ENCODE measurements at regions not wholly inside any gene's neighbourhood (a gene's known extent, or its start where the extent isn't known, plus 50 kb on each side); places are given as distances from the start of the nearest gene placed in this dataset.

GRCh38 chr22:34702279-34702678, 363.7 kb upstream of the ISX start:
- Mint-ChIP-seq H3K9me3 (no peaks in the 10 kb centered on the region), H3K36me3 (ENCODE audit: low read depth) (peaks cover 5% of the 10 kb centered on the region), H3K27me3 (ENCODE audit: insufficient read depth) (peaks cover 3% of the 10 kb centered on the region), H3K4me1 (peaks cover 34% of the 10 kb centered on the region), H3K4me3 (no peak overlapping the region), H3K27ac (no peak overlapping the region)
- H3K27ac ChIP-seq (ENCODE audit: low read depth, low read length), result no peak overlapping the region
- TF ChIP-seq CTCF (conservative IDR thresholded peaks at IDR 0.05), result no peak
- H3K36me3 ChIP-seq (ENCODE audit: control insufficient read depth, insufficient read depth, low read length), result peaks cover 9% of the 10 kb centered on the region
- no peak overlapping the region for H3K4me3 ChIP-seq (ENCODE audit: low read length)
- no peak for DNase-seq
- H3K9ac ChIP-seq (ENCODE audit: extremely low read depth, low read length, poor library complexity, severe bottlenecking), result no peak overlapping the region
- peaks cover 25% of the 10 kb centered on the region for H3K4me1 ChIP-seq (ENCODE audit: control insufficient read depth, insufficient read depth, low read length)
- H3K27me3 ChIP-seq (ENCODE audit: control insufficient read depth, insufficient read depth, low read length, poor library complexity, severe bottlenecking), result peaks cover 11% of the 10 kb centered on the region
- 90 to 100% methylated on average over 2 of the region's 2 CpGs for WGBS, 2 experiments (ENCODE audit: insufficient coverage in 1 of 2, insufficient read length in 1 of 2)
- no peaks in the 10 kb centered on the region for H3K9me3 ChIP-seq (ENCODE audit: control insufficient read depth, low read length)

- TF ChIP-seq CTCF (conservative IDR thresholded peaks at IDR 0.05), result no peak
- Mint-ChIP-seq H3K4me1 (peaks cover 28% of the 10 kb centered on the region), H3K9me3 (no peaks in the 10 kb centered on the region), H3K36me3 (ENCODE audit: low read depth) (peaks cover 9% of the 10 kb centered on the region), H3K27me3 (ENCODE audit: insufficient read depth) (no peaks in the 10 kb centered on the region), H3K4me3 (no peak overlapping the region), H3K27ac (no peak overlapping the region)
- no peaks in the 10 kb centered on the region for H3K9me3 ChIP-seq (ENCODE audit: control insufficient read depth, low read length)
- peaks cover 15% of the 10 kb centered on the region for H3K36me3 ChIP-seq (ENCODE audit: control insufficient read depth, insufficient read depth, low read length)
- peaks cover 19% of the 10 kb centered on the region for H3K4me1 ChIP-seq (ENCODE audit: control insufficient read depth, insufficient read depth, low read length)
- H3K27ac ChIP-seq (ENCODE audit: low read depth, low read length), result no peak overlapping the region
- H3K4me3 ChIP-seq (ENCODE audit: low read length), result no peak overlapping the region
- DNase-seq, result no peak
- WGBS, 2 experiments (ENCODE audit: insufficient coverage in 1 of 2, insufficient read length in 1 of 2), result 94 to 100% methylated on average over 1 to 2 of the region's 2 CpGs
- no peak overlapping the region for H3K9ac ChIP-seq (ENCODE audit: extremely low read depth, low read length, poor library complexity, severe bottlenecking)
- no peaks in the 10 kb centered on the region for H3K27me3 ChIP-seq (ENCODE audit: control insufficient read depth, insufficient read depth, low read length, poor library complexity, severe bottlenecking)
Observed at GRCh38 chr22:34709641-34710040, 356.3 kb upstream of the ISX start.

- Mint-ChIP-seq H3K36me3 (ENCODE audit: low read depth) (peaks cover 21% of the 10 kb centered on the region), H3K9me3 (peaks cover 30% of the 10 kb centered on the region), H3K4me3 (no peak overlapping the region), H3K4me1 (peaks cover 12% of the 10 kb centered on the region), H3K27me3 (ENCODE audit: insufficient read depth) (peaks cover 2% of the 10 kb centered on the region), H3K27ac (no peak overlapping the region)
- Histone ChIP-seq H3K27ac (ENCODE audit: low read depth, low read length) (no peak overlapping the region), H3K36me3 (ENCODE audit: control insufficient read depth, insufficient read depth, low read length) (no peaks in the 10 kb centered on the region), H3K4me3 (ENCODE audit: low read length) (no peak overlapping the region), H3K27me3 (ENCODE audit: control insufficient read depth, insufficient read depth, low read length, poor library complexity, severe bottlenecking) (no peaks in the 10 kb centered on the region), H3K9me3 (ENCODE audit: control insufficient read depth, low read length) (peaks cover 37% of the 10 kb centered on the region), H3K9ac (ENCODE audit: extremely low read depth, low read length, poor library complexity, severe bottlenecking) (no peak overlapping the region), H3K4me1 (ENCODE audit: control insufficient read depth, insufficient read depth, low read length) (peaks cover 4% of the 10 kb centered on the region)
- TF ChIP-seq CTCF (conservative IDR thresholded peaks at IDR 0.05), result no peak
- 92 to 94% methylated on average over 1 to 2 of the region's 2 CpGs for WGBS, 2 experiments (ENCODE audit: insufficient coverage in 1 of 2, insufficient read length in 1 of 2)
- DNase-seq, result no peak
Observed at GRCh38 chr22:34722901-34723300, 343.1 kb upstream of the ISX start.
